CD8-positive, alpha-beta memory T cell (primary cell): ENCODE measurements at regions not wholly inside any gene's neighbourhood (a gene's known extent, or its start where the extent isn't known, plus 50 kb on each side); places are given as distances from the start of the nearest gene placed in this dataset.

Source experiments
- CTCF ChIA-PET: fragments of 350-600 bp; sonication (Branson Sonifier 250); formaldehyde crosslinking; loops from one replicate; lab custom pipeline; 2021; ENCODE audit warnings: antibody characterized with exemption; lab: Charles Lee
- POLR2A ChIA-PET: fragments of 350-600 bp; sonication (Branson Sonifier 250); formaldehyde crosslinking; loops from one replicate; lab custom pipeline; 2021; ENCODE audit warnings: antibody characterized with exemption; lab: Charles Lee
- DNase-seq, 5 donors: peaks; one replicate each; pipeline versions ENCODE4 v3.0.0 to v3.0.0-alpha.2; 2020 to 2022; ENCODE audit warnings: mixed read lengths in 1 of 5
- H3K27ac ChIP-seq: one replicate; pipeline ENCODE4 v1.7.0; 2013; ENCODE audit warnings: low read depth, mild to moderate bottlenecking, low read length, moderate library complexity
- H3K27me3 ChIP-seq: 2 replicates; pipeline ENCODE4 v1.7.0; 2013; ENCODE audit warnings: low read length, mild to moderate bottlenecking; ENCODE audit not compliant: insufficient read depth, poor library complexity, severe bottlenecking
- H3K36me3 ChIP-seq: 2 replicates; pipeline ENCODE4 v1.7.0; 2013; ENCODE audit warnings: mild to moderate bottlenecking, low read length, moderate library complexity; ENCODE audit not compliant: insufficient read depth
- H3K4me1 ChIP-seq: 2 replicates; pipeline ENCODE4 v1.7.0; 2013; ENCODE audit warnings: mild to moderate bottlenecking, low read length, moderate library complexity; ENCODE audit not compliant: insufficient read depth
- H3K4me3 ChIP-seq: 2 replicates; pipeline ENCODE4 v1.7.0; 2013; ENCODE audit warnings: mild to moderate bottlenecking, low read length
- H3K9me3 ChIP-seq: 2 replicates; pipeline ENCODE4 v1.7.0; 2013; ENCODE audit warnings: mild to moderate bottlenecking, low read length
- H3K27ac Mint-ChIP-seq, 8 donors: one replicate each; pipeline ENCODE4 v1.8.0; 2020 to 2021; ENCODE audit warnings: mixed read lengths in 8 of 8, mild to moderate bottlenecking in 6 of 8, inconsistent platforms in 3 of 8, moderate library complexity in 3 of 8
- H3K27me3 Mint-ChIP-seq, 2 donors: one replicate each; pipeline ENCODE4 v1.8.0; 2020 to 2021; ENCODE audit warnings: mixed read lengths in 2 of 2, mild to moderate bottlenecking in 1 of 2, moderate library complexity in 1 of 2
- H3K36me3 Mint-ChIP-seq, 3 donors: one replicate each; pipeline ENCODE4 v1.8.0; 2020 to 2021; ENCODE audit warnings: mixed read lengths in 3 of 3, inconsistent platforms in 1 of 3, mild to moderate bottlenecking in 1 of 3
- H3K4me1 Mint-ChIP-seq, 3 donors: one replicate each; pipeline ENCODE4 v1.8.0; 2020 to 2021; ENCODE audit warnings: mixed read lengths in 3 of 3, inconsistent platforms in 1 of 3, mild to moderate bottlenecking in 1 of 3
- H3K4me3 Mint-ChIP-seq, 7 donors: one replicate each; pipeline ENCODE4 v1.8.0; 2020 to 2021; ENCODE audit warnings: mixed read lengths in 7 of 7, mild to moderate bottlenecking in 6 of 7, moderate library complexity in 4 of 7, inconsistent platforms in 2 of 7
- H3K9me3 Mint-ChIP-seq, 5 donors: one replicate each; pipeline ENCODE4 v1.8.0; 2020 to 2022; ENCODE audit warnings: mixed read lengths in 5 of 5, mild to moderate bottlenecking in 3 of 5, moderate library complexity in 2 of 5, inconsistent platforms in 1 of 5

GRCh38 chrX:45894864-45895645, 650.2 kb downstream of the ZNF674 start:
- H3K4me1 ChIP-seq: no peaks in the 10 kb centered on the region
- no peak overlapping the region for H3K4me3 ChIP-seq
- no peaks in the 10 kb centered on the region for H3K4me1 Mint-ChIP-seq
- no peak overlapping the region for H3K4me3 Mint-ChIP-seq
- H3K27ac Mint-ChIP-seq: no peak overlapping the region
- peaks cover 0 to 4% of the 10 kb centered on the region in 2 donors for H3K27me3 Mint-ChIP-seq
- no peaks in the 10 kb centered on the region for H3K36me3 Mint-ChIP-seq
- no peaks in the 10 kb centered on the region for H3K9me3 Mint-ChIP-seq
- H3K27me3 ChIP-seq: no peaks in the 10 kb centered on the region
- CTCF ChIA-PET: no interaction called here
- H3K36me3 ChIP-seq: no peaks in the 10 kb centered on the region
- POLR2A ChIA-PET: no interaction called here
- DNase-seq: no peak
- no peak overlapping the region for H3K27ac ChIP-seq
- H3K9me3 ChIP-seq: no peaks in the 10 kb centered on the region

- Histone ChIP-seq H3K4me3 (no peak overlapping the region), H3K27ac (no peak overlapping the region), H3K27me3 (no peaks in the 10 kb centered on the region), H3K4me1 (no peaks in the 10 kb centered on the region), H3K9me3 (no peaks in the 10 kb centered on the region), H3K36me3 (no peaks in the 10 kb centered on the region)
- Mint-ChIP-seq H3K4me3 (no peak overlapping the region), H3K9me3 (peaks cover 0 to 2% (median 0%) of the 10 kb centered on the region in 5 donors), H3K4me1 (no peaks in the 10 kb centered on the region), H3K27me3 (peaks cover 0 to 1% of the 10 kb centered on the region in 2 donors), H3K27ac (no peak overlapping the region), H3K36me3 (no peaks in the 10 kb centered on the region)
- POLR2A ChIA-PET: no interaction called here
- DNase-seq: no peak
- CTCF ChIA-PET: no interaction called here
Measured at GRCh38 chrX:45889471-45889870, 655.8 kb downstream of the ZNF674 start.

DNA sequence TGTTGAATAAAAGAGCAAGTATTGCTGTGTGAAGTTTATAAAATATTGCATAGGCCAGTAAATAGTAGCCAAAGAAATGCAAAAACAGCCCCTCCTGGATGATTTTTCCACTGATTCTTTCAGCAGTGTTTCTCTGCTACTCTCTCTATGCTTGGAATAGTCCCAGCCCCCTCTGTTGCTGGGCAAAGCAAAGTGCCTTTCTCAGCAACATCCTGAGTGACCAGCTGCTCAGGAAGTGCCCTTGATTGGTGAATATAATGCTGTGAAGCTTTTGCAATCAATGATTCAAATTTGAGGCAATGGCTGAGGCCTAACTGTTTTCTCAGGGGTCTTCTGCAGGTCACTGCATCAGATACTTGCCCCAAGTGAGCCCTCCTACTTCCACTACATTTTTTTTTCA, 656.7 kb downstream of the ZNF674 start:
- Mint-ChIP-seq H3K4me3 (no peak overlapping the region), H3K27ac (peak overlapping the region in 1 of 8 donors; percentile 79)
- POLR2A ChIA-PET: no interaction called here

GRCh38 chrX:45885931-45886330, 659.3 kb downstream of the ZNF674 start:
- POLR2A ChIA-PET: no interaction called here
- no peaks in the 10 kb centered on the region for H3K9me3 ChIP-seq
- H3K27me3 Mint-ChIP-seq: peaks cover 0 to 4% of the 10 kb centered on the region in 2 donors

More for the DNA sequence above, 656.7 kb downstream of the ZNF674 start:
- H3K36me3 ChIP-seq: no peaks in the 10 kb centered on the region
- peaks cover 0 to under 1% of the 10 kb centered on the region in 2 donors for H3K27me3 Mint-ChIP-seq
- H3K9me3 Mint-ChIP-seq: peaks cover 0 to 2% (median 0%) of the 10 kb centered on the region in 5 donors
- H3K4me3 ChIP-seq: no peak overlapping the region
- no peak overlapping the region for H3K27ac ChIP-seq
- CTCF ChIA-PET: no interaction called here
- no peaks in the 10 kb centered on the region for H3K27me3 ChIP-seq
- no peaks in the 10 kb centered on the region for H3K4me1 Mint-ChIP-seq
- no peak for DNase-seq
- no peaks in the 10 kb centered on the region for H3K36me3 Mint-ChIP-seq
- no peaks in the 10 kb centered on the region for H3K4me1 ChIP-seq
- no peaks in the 10 kb centered on the region for H3K9me3 ChIP-seq

GRCh38 chrX:45879512-45879911, 665.7 kb downstream of the ZNF674 start:
- H3K4me1 ChIP-seq: no peaks in the 10 kb centered on the region
- Mint-ChIP-seq H3K9me3 (no peaks in the 10 kb centered on the region), H3K27me3 (peaks cover 0 to 6% of the 10 kb centered on the region in 2 donors), H3K4me1 (peaks cover 1 to 5% (median 4%) of the 10 kb centered on the region in 3 donors), H3K36me3 (peaks cover 0 to 2% (median 0%) of the 10 kb centered on the region in 3 donors), H3K4me3 (no peak overlapping the region), H3K27ac (no peak overlapping the region)
- no peaks in the 10 kb centered on the region for H3K27me3 ChIP-seq
- ChIA-PET POLR2A (no interaction called here), CTCF (no interaction called here)
- no peak overlapping the region for H3K4me3 ChIP-seq
- no peak overlapping the region for H3K27ac ChIP-seq
- no peaks in the 10 kb centered on the region for H3K9me3 ChIP-seq
- no peaks in the 10 kb centered on the region for H3K36me3 ChIP-seq
- no peak for DNase-seq

More at GRCh38 chrX:45885931-45886330, 659.3 kb downstream of the ZNF674 start:
- H3K27me3 ChIP-seq: no peaks in the 10 kb centered on the region
- H3K36me3 Mint-ChIP-seq: no peaks in the 10 kb centered on the region
- H3K4me1 ChIP-seq: no peaks in the 10 kb centered on the region
- no peak for DNase-seq
- CTCF ChIA-PET: no interaction called here
- H3K4me1 Mint-ChIP-seq: peaks cover 1 to 5% (median 4%) of the 10 kb centered on the region in 3 donors
- H3K9me3 Mint-ChIP-seq: peaks cover 0 to 2% (median 0%) of the 10 kb centered on the region in 5 donors
- no peak overlapping the region for H3K27ac Mint-ChIP-seq
- no peak overlapping the region for H3K4me3 ChIP-seq
- H3K27ac ChIP-seq: no peak overlapping the region
- no peaks in the 10 kb centered on the region for H3K36me3 ChIP-seq
- H3K4me3 Mint-ChIP-seq: no peak overlapping the region

DNA sequence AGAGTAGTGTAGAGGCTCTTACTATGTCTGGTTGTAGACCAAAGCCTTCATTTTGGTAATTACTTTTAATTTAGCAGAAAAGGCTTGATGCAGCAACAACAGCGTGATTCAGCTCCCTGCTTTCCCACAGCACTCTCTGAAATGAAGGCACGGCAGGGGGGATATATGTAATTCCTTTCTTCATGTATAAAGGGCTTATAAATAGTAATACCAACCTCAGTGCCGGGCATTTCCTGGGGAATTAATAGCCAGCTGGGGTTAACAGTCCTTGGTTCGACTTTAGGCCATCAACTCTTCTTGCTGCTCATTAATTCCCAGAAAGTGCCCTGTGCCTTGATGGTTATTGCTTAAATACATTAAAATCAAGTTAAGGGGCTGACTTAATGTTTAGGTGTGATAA, 669.0 kb downstream of the ZNF674 start:
- no peak overlapping the region for H3K4me3 Mint-ChIP-seq
- no peak for DNase-seq
- peaks cover 0 to 2% (median 0%) of the 10 kb centered on the region in 3 donors for H3K36me3 Mint-ChIP-seq
- Histone ChIP-seq H3K27ac (no peak overlapping the region), H3K4me1 (no peaks in the 10 kb centered on the region), H3K27me3 (no peaks in the 10 kb centered on the region), H3K36me3 (no peaks in the 10 kb centered on the region), H3K9me3 (no peaks in the 10 kb centered on the region), H3K4me3 (no peak overlapping the region)
- no peaks in the 10 kb centered on the region for H3K9me3 Mint-ChIP-seq
- H3K27me3 Mint-ChIP-seq: peaks cover 0 to 2% of the 10 kb centered on the region in 2 donors
- H3K27ac Mint-ChIP-seq: no peak overlapping the region
- H3K4me1 Mint-ChIP-seq: peaks cover 12 to 17% (median 13%) of the 10 kb centered on the region in 3 donors
- CTCF ChIA-PET: no interaction called here
- POLR2A ChIA-PET: no interaction called here

GRCh38 chrX:45873781-45874180, 671.4 kb downstream of the ZNF674 start:
- H3K27me3 Mint-ChIP-seq: no peaks in the 10 kb centered on the region
- H3K9me3 Mint-ChIP-seq: no peaks in the 10 kb centered on the region
- no peak overlapping the region for H3K4me3 Mint-ChIP-seq
- no peaks in the 10 kb centered on the region for H3K36me3 ChIP-seq
- H3K36me3 Mint-ChIP-seq: peaks cover 0 to 2% (median 0%) of the 10 kb centered on the region in 3 donors
- ChIA-PET POLR2A (no interaction called here), CTCF (no interaction called here)
- peaks cover 10 to 15% (median 11%) of the 10 kb centered on the region in 3 donors for H3K4me1 Mint-ChIP-seq
- no peaks in the 10 kb centered on the region for H3K4me1 ChIP-seq
- H3K4me3 ChIP-seq: no peak overlapping the region
- no peaks in the 10 kb centered on the region for H3K27me3 ChIP-seq
- H3K27ac ChIP-seq: no peak overlapping the region
- DNase-seq: no peak
- no peak overlapping the region for H3K27ac Mint-ChIP-seq
- no peaks in the 10 kb centered on the region for H3K9me3 ChIP-seq

GRCh38 chrX:45872480-45872879, 671.8 kb upstream of the DIPK2B start:
- no peaks in the 10 kb centered on the region for H3K9me3 ChIP-seq
- H3K36me3 ChIP-seq: no peaks in the 10 kb centered on the region
- H3K4me3 ChIP-seq: no peak overlapping the region
- Mint-ChIP-seq H3K27me3 (no peaks in the 10 kb centered on the region), H3K27ac (peak overlapping the region in 7 of 8 donors; percentile 6 to 64 (median 26)), H3K9me3 (peaks cover 0 to 1% (median 0%) of the 10 kb centered on the region in 5 donors), H3K4me3 (peak overlapping the region in 2 of 7 donors; percentile 37 to 48), H3K36me3 (no peaks in the 10 kb centered on the region), H3K4me1 (peaks cover 10 to 15% (median 11%) of the 10 kb centered on the region in 3 donors)
- ChIA-PET POLR2A (no interaction called here), CTCF (no interaction called here)
- no peak overlapping the region for H3K27ac ChIP-seq
- DNase-seq: no peak
- no peaks in the 10 kb centered on the region for H3K4me1 ChIP-seq
- H3K27me3 ChIP-seq: no peaks in the 10 kb centered on the region
